HG02973 (cell line): ENCODE measurements at regions not wholly inside any gene's neighbourhood (a gene's known extent, or its start where the extent isn't known, plus 50 kb on each side); places are given as distances from the start of the nearest gene placed in this dataset.

Source experiments
- ATAC-seq: cut with Tn5 transposase; IDR thresholded peaks from one replicate; pipeline ENCODE4 v1.9.1; 2021; ENCODE audit warnings: moderate library complexity; ENCODE audit not compliant: unreplicated experiment

DNA sequence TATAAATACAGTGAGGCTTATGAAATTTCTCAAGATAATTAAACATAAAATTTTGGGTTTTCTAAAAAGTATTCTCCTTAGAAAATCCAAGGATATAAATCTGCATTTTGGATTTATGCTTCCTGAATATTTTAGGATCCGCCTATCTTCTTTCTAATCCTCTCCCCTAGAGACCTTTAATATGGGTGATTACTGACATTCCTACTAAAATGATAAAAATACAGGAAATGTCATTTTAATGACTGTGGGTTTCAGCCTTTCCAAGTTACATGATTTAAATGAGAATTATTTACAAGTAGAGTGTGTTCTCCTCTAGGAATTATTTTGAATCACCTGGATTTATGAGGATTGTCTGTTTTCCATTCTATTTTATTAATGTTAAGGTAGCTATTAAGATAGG, 150.4 kb downstream of the C7orf25 start:
- ATAC-seq = no peak

DNA sequence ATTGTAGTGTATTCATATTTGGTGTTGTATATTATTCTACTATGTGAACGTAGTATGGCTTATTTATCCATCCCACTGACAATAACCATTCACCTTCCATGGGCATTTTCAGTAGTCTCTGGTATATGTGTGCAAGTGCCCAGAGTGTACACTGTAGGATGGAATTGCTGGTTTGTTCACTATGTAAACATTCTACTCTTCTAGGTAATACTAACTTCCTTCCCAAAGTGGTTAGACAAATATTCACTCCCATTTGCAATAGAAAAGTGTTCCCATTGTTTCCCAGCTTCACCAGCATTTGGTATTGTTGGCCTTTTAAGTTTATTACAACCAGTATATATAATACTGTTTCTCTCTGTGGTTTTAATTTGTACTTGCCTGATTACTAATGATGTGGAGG, 153.7 kb downstream of the C7orf25 start:
- ATAC-seq = no peak

DNA sequence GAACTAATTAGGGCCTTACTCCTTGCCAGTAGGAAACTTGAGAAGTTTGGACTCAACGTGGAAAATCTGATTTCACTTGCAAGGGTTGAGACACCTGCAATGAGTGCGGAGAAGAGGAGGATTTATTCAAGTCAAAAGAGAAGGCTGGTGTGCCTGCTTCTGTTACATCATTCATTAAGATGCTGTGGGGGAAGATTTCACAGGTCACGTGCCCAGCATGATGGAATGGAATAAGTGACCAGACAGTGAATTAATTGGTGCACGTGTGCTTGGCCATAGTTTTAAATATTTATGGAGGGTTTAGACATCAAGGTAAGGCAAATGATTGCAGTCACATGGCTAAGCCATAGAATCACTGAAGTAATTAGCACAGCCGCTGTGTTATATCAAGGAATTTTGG, 155.0 kb downstream of the C7orf25 start:
- ATAC-seq = no peak

DNA sequence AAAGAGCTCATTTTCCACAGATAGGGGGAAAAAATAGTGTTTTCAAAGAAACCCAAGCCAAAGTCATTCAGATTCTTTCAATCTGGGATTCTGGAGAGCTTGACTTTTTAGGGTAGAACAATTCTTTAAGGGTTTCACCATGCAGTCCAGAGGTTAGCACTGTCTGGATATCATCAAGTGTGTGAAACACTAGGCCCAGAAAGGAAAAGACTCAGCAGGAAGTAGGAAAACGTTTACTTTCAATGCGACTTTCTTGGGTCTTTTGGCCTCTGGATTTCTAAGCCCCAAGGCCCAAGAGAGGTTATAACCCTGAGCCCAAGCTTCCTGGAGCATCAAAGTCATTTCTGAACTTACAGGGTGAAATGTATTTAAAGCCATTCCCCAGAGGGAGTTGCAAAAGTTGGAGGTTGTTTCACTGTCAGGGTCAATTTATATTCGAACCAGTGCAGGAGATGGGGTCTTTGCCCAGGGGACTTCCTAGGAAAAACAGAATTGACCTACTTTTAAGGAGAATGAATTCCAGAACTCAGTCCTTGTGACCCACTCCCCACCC, 158.0 kb downstream of the C7orf25 start:
- no peak for ATAC-seq

DNA sequence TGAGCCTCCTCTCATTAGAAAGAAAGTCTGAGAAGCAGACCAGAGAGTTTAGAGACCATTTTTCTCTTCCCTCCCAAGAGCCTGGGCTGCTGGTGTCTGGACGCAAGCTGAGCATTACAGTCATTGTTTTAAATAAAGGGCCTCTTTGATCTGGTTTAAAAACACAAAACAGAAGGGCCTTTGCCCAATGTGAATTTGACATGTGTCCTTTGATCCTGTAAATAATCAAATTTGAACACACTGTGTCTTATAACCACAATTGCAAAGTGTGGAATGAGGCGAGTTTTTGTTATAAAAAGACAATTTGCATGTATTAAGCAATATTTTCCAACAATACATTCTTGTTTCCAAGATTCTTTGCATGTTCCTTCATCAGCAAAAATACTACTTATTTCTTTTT, 158.5 kb downstream of the C7orf25 start:
- ATAC-seq = no peak

DNA sequence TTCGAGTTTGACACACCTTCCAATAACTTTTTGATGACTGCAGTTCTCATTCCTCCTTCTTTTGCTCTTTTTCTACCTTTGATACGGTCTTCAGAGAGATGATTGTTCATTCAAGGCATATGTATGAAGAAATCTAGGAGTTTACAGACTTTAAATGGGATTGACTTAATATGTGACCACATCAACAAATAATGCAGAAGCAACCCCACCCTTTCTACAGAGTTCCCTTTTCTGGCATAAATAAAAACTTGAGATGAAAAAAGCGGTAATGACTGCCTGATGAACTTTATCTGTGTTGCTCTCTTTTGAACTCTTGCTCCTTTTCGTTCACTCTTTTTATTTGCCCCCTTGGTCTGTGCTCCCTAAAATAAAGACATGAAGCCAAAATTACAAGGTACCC, 161.7 kb downstream of the C7orf25 start:
- no peak for ATAC-seq

DNA sequence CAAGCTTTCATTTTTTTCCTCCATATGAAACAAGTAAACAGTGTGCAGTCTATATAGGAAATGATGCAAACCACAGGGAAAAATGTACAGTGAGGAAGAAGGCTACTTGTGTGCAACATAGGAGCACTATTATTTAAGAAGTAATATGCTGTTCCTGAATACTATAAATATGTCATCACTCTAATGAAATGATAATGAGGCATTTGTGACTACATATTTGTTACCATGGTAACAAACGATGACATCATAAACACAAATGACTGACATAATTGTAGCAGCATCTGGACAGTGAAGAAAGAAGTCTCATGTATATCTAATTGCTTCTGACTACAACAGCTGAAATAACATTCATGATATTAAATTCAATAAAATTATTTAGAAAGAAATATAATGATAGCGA, 164.8 kb downstream of the C7orf25 start:
- ATAC-seq = no peak

DNA sequence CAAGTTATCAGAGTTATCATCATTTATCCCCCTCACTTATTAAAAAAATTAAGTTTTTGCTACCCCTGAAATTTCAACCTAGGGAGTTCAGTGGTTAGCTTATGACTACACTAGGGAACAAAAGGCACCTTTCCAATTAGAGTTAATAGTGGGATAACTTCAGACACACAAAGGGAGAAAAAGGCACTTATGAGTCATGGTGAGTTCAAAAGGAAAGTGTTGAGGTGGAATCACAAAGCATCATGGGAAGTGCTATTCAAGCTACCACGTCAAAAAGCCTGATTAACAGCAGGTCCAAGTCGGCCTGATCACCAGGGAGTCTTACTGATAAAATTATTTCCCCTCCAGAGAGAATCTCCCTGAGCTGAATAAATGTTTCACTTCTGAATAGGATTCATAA, 165.7 kb downstream of the C7orf25 start:
- ATAC-seq = no peak

DNA sequence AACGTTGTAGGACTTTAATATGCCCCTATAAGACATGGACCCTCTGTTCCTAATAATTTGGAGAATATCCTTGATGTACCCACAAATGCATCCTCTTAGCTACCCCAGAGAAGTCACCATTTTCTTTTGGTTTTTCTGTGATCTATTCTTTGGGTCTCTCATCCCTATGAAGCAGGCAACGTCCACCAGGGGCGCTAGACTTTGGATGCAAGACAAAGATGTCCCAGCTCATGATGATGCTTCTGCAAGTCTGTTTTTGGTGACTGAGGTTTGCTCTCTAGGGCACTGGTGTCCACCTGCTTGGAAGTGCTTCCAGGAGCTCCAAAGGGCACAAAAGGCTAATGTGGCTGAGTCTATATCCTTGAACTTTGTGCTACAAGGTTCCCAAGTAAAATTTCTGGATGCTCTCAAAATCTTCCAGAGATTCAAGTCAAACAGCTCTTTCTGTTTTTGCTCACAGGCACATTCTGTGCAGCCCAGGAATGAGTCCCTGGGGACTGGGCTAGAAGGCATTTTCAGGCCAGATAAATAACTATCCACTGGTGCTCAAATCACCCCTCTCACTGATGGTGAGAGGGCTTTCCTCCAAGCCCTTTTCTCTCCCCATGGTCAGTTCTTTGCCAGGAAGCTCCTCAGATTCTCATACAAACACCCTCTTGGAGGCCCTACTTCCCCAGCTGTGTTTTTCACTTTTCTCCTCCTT, 166.4 kb downstream of the C7orf25 start:
- no peak for ATAC-seq

DNA sequence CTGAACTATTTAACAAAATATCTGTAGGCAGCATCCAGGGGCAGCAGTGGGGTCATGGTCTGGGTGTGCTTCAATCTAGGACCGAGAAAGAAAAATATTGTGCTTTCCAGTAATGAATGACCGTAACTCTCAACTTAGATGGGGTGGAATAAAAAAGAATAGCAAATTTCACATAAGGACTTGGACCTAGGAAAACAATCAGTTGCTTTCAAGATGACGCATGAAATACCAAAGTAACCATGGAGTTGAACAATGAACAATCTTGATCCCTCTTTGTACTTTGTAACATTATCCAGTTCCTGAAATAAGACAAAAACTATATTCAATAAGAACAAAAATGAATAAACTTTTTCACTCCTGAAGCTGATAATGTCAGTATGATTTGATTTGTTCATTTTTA, 167.1 kb downstream of the C7orf25 start:
- ATAC-seq = no peak

DNA sequence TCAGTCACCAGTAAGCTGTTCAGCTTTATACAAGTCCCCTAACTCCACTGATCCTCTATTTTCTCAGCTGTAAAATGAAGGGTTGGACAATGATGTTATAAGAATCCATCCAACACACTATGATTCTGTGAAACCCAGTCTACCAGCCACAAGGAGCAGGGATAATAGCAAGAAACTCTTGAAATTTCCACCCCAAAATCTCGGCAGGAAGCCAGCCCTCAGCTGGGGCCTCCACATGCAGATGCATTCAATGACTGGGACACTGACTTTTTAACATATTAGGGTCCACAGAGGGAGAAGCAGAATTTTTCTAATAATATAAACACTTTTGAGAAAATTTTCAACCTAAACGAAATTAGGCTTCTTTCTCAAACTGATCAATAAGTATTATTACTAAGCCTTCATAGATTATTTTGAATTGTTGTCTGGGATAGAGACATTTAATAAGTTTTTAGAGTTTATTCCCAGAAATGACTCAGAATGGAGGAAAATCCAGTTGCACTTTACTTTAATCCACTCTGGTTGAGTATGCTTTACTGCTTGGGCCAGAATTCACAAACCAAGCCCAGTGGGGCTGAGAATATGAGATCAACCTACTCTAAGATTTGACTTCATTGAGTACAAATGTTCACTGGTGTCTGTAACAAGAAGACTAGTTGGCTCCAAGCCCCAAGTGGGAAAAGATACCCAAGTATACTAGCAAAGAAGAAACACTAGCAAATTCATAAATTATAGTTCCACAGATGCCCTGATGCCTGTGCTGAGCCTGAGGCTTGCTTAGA, 168.6 kb downstream of the C7orf25 start:
- ATAC-seq = no peak

DNA sequence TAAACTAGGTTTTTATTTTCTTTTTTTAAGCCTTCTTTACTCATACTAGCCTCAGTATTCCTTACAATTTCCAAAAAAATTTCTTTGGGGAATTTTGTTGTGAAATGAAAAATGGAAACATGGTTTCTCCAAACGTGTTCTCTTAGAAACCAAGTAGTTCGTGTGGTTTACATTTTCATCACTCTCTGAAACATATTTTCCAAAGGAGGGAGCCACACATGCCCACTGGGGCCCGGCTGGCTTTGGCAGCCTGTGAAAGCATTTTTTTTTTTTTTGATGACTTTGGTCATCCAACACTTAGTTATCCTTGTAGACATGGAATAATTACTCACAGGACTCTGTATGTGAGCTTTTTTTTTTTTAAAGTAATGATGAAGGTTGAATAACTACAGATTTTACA, 169.6 kb downstream of the C7orf25 start:
- no peak for ATAC-seq

DNA sequence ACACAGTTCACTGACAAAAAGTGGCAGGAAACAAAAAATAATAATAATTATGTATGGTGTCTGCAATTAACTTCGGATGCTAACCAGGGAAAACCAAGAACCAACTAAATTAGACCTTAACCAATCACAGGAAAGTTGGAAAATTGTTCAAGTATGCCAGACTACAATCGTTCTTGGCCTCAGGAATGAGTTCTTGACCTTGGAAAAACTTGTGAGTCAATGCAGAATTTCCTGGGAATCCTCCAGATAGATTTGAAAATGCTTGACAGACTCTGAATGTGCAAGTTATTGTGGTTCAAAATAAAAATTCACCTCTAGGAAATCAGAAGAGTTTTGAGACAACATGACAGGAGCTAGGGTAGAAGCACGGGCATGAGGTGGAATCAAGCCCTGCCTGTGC, 171.5 kb downstream of the C7orf25 start:
- ATAC-seq = no peak

DNA sequence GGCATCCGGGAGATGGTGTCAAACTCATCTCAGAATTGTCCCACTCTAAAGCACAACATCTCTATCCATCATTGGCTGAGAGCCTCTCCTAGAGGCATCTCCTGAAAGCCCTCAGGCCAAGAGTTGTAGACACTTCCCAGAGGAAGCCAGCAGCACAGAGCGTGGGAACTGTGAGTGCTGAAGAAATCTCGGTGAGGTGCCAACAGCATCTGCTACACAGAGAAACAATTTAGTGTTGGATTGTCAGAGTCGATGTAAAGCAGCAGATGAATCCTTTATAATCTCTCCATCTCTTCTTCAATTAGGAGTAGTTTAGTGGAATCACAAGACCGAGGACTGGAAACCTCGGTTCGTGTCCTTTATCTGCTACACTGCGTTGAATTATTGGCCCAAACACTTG, 172.2 kb downstream of the C7orf25 start:
- no peak for ATAC-seq

DNA sequence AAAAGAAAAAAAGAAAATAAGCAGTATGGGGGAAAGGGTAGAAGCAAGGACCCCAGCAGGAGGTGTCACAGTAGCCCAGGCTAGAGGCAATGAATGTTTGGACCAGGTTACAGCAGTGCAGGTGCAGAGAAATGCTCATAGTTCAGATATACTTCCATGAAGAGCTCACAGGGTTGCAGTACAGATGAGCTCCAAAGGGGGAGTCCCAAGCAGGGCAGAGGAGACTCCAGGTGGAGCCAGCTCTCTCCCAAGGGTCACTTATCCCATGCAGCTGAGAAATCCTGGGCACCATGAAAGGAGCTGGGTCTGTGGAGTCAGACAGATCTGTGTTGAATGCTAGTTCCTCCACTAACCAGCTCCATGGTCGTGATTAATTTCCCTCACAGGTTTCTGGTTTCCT, 174.9 kb downstream of the C7orf25 start:
- no peak for ATAC-seq

DNA sequence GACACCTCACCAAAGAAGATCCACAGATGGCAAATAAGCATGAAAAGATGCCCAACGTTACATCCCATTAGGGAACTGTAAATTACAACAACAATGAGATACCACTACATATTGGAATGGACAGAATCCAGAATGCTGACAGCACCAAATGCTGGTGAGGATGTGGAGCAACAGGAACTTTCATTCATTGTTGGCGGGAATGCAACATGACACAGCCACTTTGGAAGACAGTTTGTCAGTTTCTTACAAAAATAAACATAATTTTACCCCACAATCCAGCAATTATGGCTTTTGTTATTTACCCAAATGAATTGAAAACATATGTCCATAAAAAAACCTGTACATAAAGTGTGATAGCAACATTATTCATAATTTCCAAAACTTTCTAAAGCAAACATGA, 176.8 kb downstream of the C7orf25 start:
- no peak for ATAC-seq

DNA sequence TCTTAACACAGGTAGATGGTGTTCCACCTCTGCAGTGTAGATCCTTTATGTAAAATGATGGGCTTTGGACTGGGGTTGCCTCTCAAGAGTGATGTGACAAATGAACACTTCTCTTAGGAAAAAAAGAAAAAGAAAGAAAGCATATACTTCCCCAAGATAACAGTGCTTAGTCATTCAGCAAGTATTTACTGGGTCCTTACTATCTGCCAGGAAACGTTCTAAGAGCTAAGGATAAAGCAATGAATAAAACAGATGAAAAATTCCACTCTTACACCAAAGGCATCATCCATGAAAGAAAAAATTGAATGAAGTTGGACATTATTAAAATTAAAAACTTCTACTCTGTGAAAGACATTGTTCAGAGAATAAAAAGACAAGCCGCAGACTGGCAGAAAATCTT, 177.3 kb downstream of the C7orf25 start:
- ATAC-seq = no peak

DNA sequence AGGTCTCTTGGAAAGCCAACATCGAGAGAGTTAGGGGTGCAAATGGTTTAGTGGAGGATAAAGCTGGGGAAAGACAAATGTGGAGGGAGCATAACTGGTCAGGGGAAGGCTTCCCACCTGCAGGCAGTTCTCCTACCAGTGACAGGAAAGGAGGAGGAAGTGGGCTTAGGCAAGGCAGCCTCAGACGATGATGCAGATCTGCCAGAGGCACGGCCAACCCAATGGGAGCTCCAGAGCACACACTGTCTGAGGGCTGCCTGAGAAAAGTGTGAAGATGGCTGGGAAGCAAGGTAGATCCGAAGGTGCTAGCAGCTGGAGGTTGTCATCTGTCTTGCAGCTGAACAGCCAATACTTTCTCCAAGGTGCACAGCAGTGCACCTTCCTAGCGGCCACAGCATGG, 178.8 kb downstream of the C7orf25 start:
- ATAC-seq = no peak

DNA sequence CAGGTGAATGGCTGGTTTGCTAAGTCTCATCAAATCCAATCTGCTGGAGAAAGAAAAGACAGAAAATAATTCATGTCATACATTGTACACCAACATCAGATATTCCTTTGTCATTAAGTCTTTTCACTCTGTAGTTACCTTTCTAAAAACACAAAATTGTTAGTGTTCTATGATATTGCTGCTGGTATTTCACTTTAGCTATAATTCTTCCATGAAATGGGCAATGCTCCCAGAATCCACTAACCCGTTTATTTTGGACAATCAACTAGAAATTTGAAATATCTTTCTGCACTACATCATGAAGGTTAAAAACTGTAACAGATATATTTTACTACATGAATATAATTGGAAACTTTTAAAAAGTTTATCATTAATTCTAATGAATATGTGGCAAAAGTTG, 181.3 kb downstream of the C7orf25 start:
- ATAC-seq = no peak

DNA sequence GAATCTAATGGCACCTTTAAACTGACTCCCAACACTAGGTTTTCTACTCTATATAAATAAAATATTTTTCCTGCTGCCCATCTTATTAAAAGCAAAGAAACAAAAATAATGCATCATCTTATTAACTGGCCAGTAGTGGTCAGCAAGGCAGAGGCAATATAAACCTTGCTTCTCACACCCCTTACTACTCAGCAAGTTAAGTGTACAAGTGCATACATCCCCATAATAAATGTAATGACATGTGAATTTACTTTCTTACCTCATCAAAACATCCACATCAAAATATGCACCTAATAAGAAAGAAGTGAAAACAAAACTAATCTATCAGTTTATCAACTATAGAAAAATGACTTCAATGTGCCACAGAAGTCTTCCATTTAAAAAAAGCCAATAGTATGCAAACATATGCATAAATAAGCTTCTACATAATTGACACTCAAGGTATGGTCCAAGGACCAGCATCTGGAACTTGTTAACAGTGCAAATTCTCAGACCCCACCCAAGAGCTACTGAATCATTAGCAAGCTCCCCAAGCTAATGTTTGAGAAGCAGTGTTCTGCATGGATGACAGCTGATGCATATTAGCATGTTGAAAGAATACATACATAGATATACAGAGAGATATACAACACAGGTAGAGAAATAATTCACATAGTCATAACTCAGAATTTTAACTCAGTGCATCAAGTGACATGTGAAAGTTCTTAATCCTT, 182.7 kb downstream of the C7orf25 start:
- ATAC-seq = no peak

DNA sequence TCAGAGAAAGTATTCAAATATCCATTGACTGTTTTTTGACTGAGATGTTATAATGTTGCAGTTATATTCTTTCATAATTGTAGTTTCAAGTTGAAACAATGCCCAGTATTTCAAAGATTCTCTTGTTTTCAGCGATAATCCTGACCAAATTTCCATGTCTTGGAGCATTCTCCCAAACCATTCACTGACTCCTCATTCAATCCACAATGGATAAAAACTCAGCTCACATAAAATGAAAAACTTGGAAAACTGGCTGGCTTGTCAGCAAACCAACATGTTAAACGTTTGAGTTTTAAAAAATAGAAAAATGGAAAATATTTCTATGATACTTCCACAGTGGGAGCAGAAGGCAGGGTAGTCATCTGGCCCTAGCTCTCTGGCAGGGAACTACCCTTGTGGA, 184.4 kb downstream of the C7orf25 start:
- ATAC-seq = no peak
